Ovary (tissue), 7 donors: ENCODE measurements at regions not wholly inside any gene's neighbourhood (a gene's known extent, or its start where the extent isn't known, plus 50 kb on each side); places are given as distances from the start of the nearest gene placed in this dataset.

ENCODE experiments used
- DNase-seq, 5 donors: peaks; one replicate each; pipeline ENCODE4 v3.0.0-alpha.2; 2019 to 2020
- H3K27ac ChIP-seq, 2 donors: fragments of 200-600 bp; one replicate each; pipeline versions ENCODE4 v1.5.1 to v1.8.0; 2019 to 2022
- H3K27me3 ChIP-seq: fragments of 200-600 bp; one replicate; pipeline ENCODE4 v1.8.0; 2022
- H3K36me3 ChIP-seq: fragments of 200-600 bp; sonication (generic); one replicate; pipeline ENCODE4 v1.5.1; 2019
- H3K4me1 ChIP-seq: one replicate; pipeline ENCODE4 v1.8.1; 2013; ENCODE audit warnings: mild to moderate bottlenecking, moderate library complexity; ENCODE audit not compliant: insufficient read depth
- H3K4me3 ChIP-seq: fragments of 200-600 bp; sonication (generic); one replicate; pipeline ENCODE4 v1.5.1; 2017
- H3K9me3 ChIP-seq, 2 donors: fragments of 200-600 bp in 1 of 2; sonication (generic) in 1 of 2; one replicate each; pipeline versions ENCODE4 v1.5.1 to v1.8.1; 2013 to 2019; ENCODE audit warnings: mild to moderate bottlenecking in 1 of 2, moderate library complexity in 1 of 2
- CTCF ChIP-seq, 3 donors: fragments of 450-650 bp in 2 of 3; fragments of 200-600 bp in 1 of 3; IDR thresholded peaks; one replicate each; pipeline versions ENCODE4 v1.5.1 to v1.8.0; 2016 to 2022; ENCODE audit warnings: antibody characterized with exemption in 3 of 3, mild to moderate bottlenecking in 1 of 3
- EP300 ChIP-seq: sonication (generic); formaldehyde crosslinking; IDR thresholded peaks from one replicate; pipeline ENCODE4 v1.6.1; 2017; ENCODE audit warnings: antibody characterized with exemption
- POLR2A ChIP-seq: fragments of 450-650 bp; IDR thresholded peaks from one replicate; pipeline ENCODE4 v1.6.1; 2017; ENCODE audit warnings: antibody characterized with exemption, mild to moderate bottlenecking, moderate library complexity
- WGBS, 3 donors: extraction: QIAGEN DNeasy Blood & Tissue Kit in 1 of 3; methylation state at CpG; one replicate each; pipeline versions ENCODE4 v1.1.5 to v1.1.7; 2013 to 2017; 5-methylcytosine and 5-hydroxymethylcytosine counted together
- intact Hi-C, 4 donors: fragments of 100-400 bp; cut with DNase I; formaldehyde crosslinking; loops; one replicate each; pipeline versions ENCODE4 v1.11.0 to v1.15.1; 2022 to 2023
- donor health status: DM: no; HTN: no; CAD: no; lungs with moderate emphysema.
- donor health status: DM: no; HTN: no; CAD: no.
- donor health status: Bipolar disorder and iron deficiency.
- donor health status: DM: no; HTN: no; CAD: no.
- donor health status: DM: yes; HTN: yes; CAD: no.

- intact Hi-C loops: no loop called here
- Histone ChIP-seq H3K9me3 (no peaks in the 10 kb centered on the region), H3K4me1 (no peaks in the 10 kb centered on the region), H3K36me3 (no peaks in the 10 kb centered on the region), H3K27ac (no peak overlapping the region), H3K27me3 (no peaks in the 10 kb centered on the region), H3K4me3 (no peak overlapping the region)
- DNase-seq: no peak
- WGBS, 3 donors: 27 to 35% (median 32%) methylated on average over 6 of the region's 6 CpGs
- TF ChIP-seq EP300 (peak; percentile 84), POLR2A (no peak), CTCF (IDR thresholded peaks at IDR 0.05) (no peak)
Measured at GRCh38 chr15:61558172-61559136, 329.4 kb upstream of the RORA start.

- Histone ChIP-seq H3K27ac (no peak overlapping the region), H3K36me3 (no peaks in the 10 kb centered on the region), H3K9me3 (no peaks in the 10 kb centered on the region), H3K4me3 (no peak overlapping the region), H3K4me1 (no peaks in the 10 kb centered on the region), H3K27me3 (no peaks in the 10 kb centered on the region)
- intact Hi-C loops: no loop called here
- 52 to 67% (median 54%) methylated on average over 5 of the region's 5 CpGs for WGBS, 3 donors
- no peak for DNase-seq
- TF ChIP-seq EP300 (no peak), CTCF (IDR thresholded peaks at IDR 0.05) (no peak), POLR2A (no peak)
Measured at GRCh38 chr15:61556037-61556648, 327.0 kb upstream of the RORA start.

- no peak for DNase-seq
- Histone ChIP-seq H3K9me3 (no peaks in the 10 kb centered on the region), H3K4me3 (no peak overlapping the region), H3K27me3 (no peaks in the 10 kb centered on the region), H3K36me3 (no peaks in the 10 kb centered on the region), H3K4me1 (no peaks in the 10 kb centered on the region), H3K27ac (no peak overlapping the region)
- TF ChIP-seq EP300 (no peak), POLR2A (no peak)
- 61 to 83% (median 65%) methylated on average over 1 of the region's 1 CpG for WGBS, 3 donors
- intact Hi-C loops: no loop called here
Measured at GRCh38 chr15:61549727-61550126, 320.6 kb upstream of the RORA start.

GRCh38 chr15:61545763-61546162 lies 316.7 kb upstream of the RORA start:
- no peak overlapping the region for H3K27ac ChIP-seq
- H3K9me3 ChIP-seq: no peaks in the 10 kb centered on the region
- intact Hi-C loops: no loop called here
- no peaks in the 10 kb centered on the region for H3K27me3 ChIP-seq
- no peaks in the 10 kb centered on the region for H3K4me1 ChIP-seq
- TF ChIP-seq CTCF (IDR thresholded peaks at IDR 0.05) (no peak), EP300 (no peak), POLR2A (no peak)
- no peak for DNase-seq
- H3K36me3 ChIP-seq: no peaks in the 10 kb centered on the region
- WGBS, 3 donors: 73 to 79% (median 74%) methylated on average over 5 of the region's 5 CpGs
- no peak overlapping the region for H3K4me3 ChIP-seq

GRCh38 chr15:61541516-61541915 lies 312.4 kb upstream of the RORA start:
- no peak overlapping the region for H3K27ac ChIP-seq
- H3K4me1 ChIP-seq: no peaks in the 10 kb centered on the region
- no peaks in the 10 kb centered on the region for H3K36me3 ChIP-seq
- no peak for DNase-seq
- no peaks in the 10 kb centered on the region for H3K27me3 ChIP-seq
- no peaks in the 10 kb centered on the region for H3K9me3 ChIP-seq
- WGBS, 3 donors: 76 to 93% (median 88%) methylated on average over 1 of the region's 1 CpG
- intact Hi-C loops: no loop called here
- no peak overlapping the region for H3K4me3 ChIP-seq
- TF ChIP-seq EP300: no peak
- no peak for TF ChIP-seq CTCF (IDR thresholded peaks at IDR 0.05)
- no peak for TF ChIP-seq POLR2A
